H9 (cell line): ENCODE measurements at regions not wholly inside any gene's neighbourhood (a gene's known extent, or its start where the extent isn't known, plus 50 kb on each side); places are given as distances from the start of the nearest gene placed in this dataset.

Experiments
- DNase-seq: peaks from one replicate; pipeline ENCODE4 v3.0.0-alpha.2; 2017
- H2AFZ ChIP-seq: one replicate; pipeline ENCODE4 v1.6.1; 2013; ENCODE audit warnings: mild to moderate bottlenecking, low read length, control low read depth, moderate library complexity
- H2AK5ac ChIP-seq: 2 replicates; pipeline ENCODE4 v1.6.1; 2013; ENCODE audit warnings: low read length, control low read depth, mixed read lengths; ENCODE audit not compliant: insufficient read length
- H2BK120ac ChIP-seq: one replicate; pipeline ENCODE4 v1.6.1; 2013; ENCODE audit warnings: low read depth, mild to moderate bottlenecking, low read length, control low read depth, inconsistent platforms; ENCODE audit not compliant: poor library complexity, severe bottlenecking
- H2BK12ac ChIP-seq: 2 replicates; pipeline ENCODE4 v1.6.1; 2013; ENCODE audit warnings: low read length, control low read depth, mixed read lengths, low read depth; ENCODE audit not compliant: insufficient read length
- H2BK15ac ChIP-seq: 2 replicates; pipeline ENCODE4 v1.6.1; 2013; ENCODE audit warnings: low read depth, low read length, control low read depth
- H2BK20ac ChIP-seq: one replicate; pipeline ENCODE4 v1.6.1; 2013; ENCODE audit warnings: low read depth, mild to moderate bottlenecking, low read length, control low read depth, inconsistent platforms; ENCODE audit not compliant: poor library complexity, severe bottlenecking
- H2BK5ac ChIP-seq: 2 replicates; pipeline ENCODE4 v1.6.1; 2013; ENCODE audit warnings: low read length, control low read depth, mixed read lengths; ENCODE audit not compliant: insufficient read length
- H3K14ac ChIP-seq: 2 replicates; pipeline ENCODE4 v1.6.1; 2013; ENCODE audit warnings: low read length, control low read depth; ENCODE audit not compliant: insufficient read depth
- H3K18ac ChIP-seq: 2 replicates; pipeline ENCODE4 v1.6.1; 2013; ENCODE audit warnings: low read depth, mild to moderate bottlenecking, mixed read lengths, low read length, control low read depth; ENCODE audit not compliant: insufficient read length
- H3K23ac ChIP-seq: 2 replicates; pipeline ENCODE4 v1.6.1; 2013; ENCODE audit warnings: low read length, control low read depth, mixed read lengths, low read depth; ENCODE audit not compliant: insufficient read length
- H3K23me2 ChIP-seq: 2 replicates; pipeline ENCODE4 v1.6.1; 2013; ENCODE audit warnings: low read depth, mild to moderate bottlenecking, mixed read lengths, low read length, control low read depth; ENCODE audit not compliant: insufficient read length, poor library complexity, severe bottlenecking
- H3K27ac ChIP-seq: 2 replicates; pipeline ENCODE4 v1.5.1; 2013; ENCODE audit warnings: low read length, control low read depth, mixed read lengths, low read depth; ENCODE audit not compliant: insufficient read length
- H3K27me3 ChIP-seq: 2 replicates; pipeline ENCODE4 v1.6.1; 2013; ENCODE audit warnings: low read length, control low read depth, inconsistent platforms; ENCODE audit not compliant: insufficient read depth
- H3K4ac ChIP-seq: 2 replicates; pipeline ENCODE4 v1.6.1; 2013; ENCODE audit warnings: low read depth, mild to moderate bottlenecking, control low read depth, inconsistent platforms, low read length, moderate library complexity
- H3K4me1 ChIP-seq: 2 replicates; pipeline ENCODE4 v1.6.1; 2013; ENCODE audit warnings: low read length, control low read depth, inconsistent platforms; ENCODE audit not compliant: insufficient read depth
- H3K4me2 ChIP-seq: 2 replicates; pipeline ENCODE4 v1.6.1; 2013; ENCODE audit warnings: low read length, control low read depth, mixed read lengths; ENCODE audit not compliant: insufficient read length, insufficient read depth
- H3K56ac ChIP-seq: 2 replicates; pipeline ENCODE4 v1.6.1; 2013; ENCODE audit warnings: low read depth, mild to moderate bottlenecking, mixed read lengths, low read length, control low read depth; ENCODE audit not compliant: insufficient read length
- H3K79me1 ChIP-seq: 2 replicates; pipeline ENCODE4 v1.6.1; 2013; ENCODE audit warnings: low read depth, mild to moderate bottlenecking, moderate library complexity, low read length, control low read depth, inconsistent platforms; ENCODE audit not compliant: insufficient read depth, poor library complexity, severe bottlenecking
- H3K79me2 ChIP-seq: 2 replicates; pipeline ENCODE4 v1.6.1; 2013; ENCODE audit warnings: low read length, control low read depth, inconsistent platforms; ENCODE audit not compliant: insufficient read depth
- H3K9ac ChIP-seq: 2 replicates; pipeline ENCODE4 v1.6.1; 2013; ENCODE audit warnings: low read length, control low read depth, mixed read lengths; ENCODE audit not compliant: insufficient read length; ENCODE audit errors: extremely low read depth
- H3K9me3 ChIP-seq: one replicate; pipeline ENCODE4 v1.6.1; 2013; ENCODE audit warnings: low read depth, low read length, inconsistent platforms; ENCODE audit not compliant: control insufficient read depth
- H3T11ph ChIP-seq: one replicate; pipeline ENCODE4 v1.6.1; 2013; ENCODE audit warnings: mild to moderate bottlenecking, low read length, control low read depth, inconsistent platforms
- H4K20me1 ChIP-seq: one replicate; pipeline ENCODE4 v1.6.1; 2013; ENCODE audit not compliant: control insufficient read depth, insufficient read length, insufficient read depth
- H4K5ac ChIP-seq: 2 replicates; pipeline ENCODE4 v1.6.1; 2013; ENCODE audit warnings: low read depth, mild to moderate bottlenecking, mixed read lengths, low read length, control low read depth; ENCODE audit not compliant: insufficient read length
- H4K8ac ChIP-seq: replicated peaks from 2 replicates; pipeline ENCODE4 v1.6.1; 2013; ENCODE audit warnings: low read length, control low read depth, mixed read lengths, low read depth; ENCODE audit not compliant: insufficient read length
- H4K91ac ChIP-seq: 2 replicates; pipeline ENCODE4 v1.6.1; 2013; ENCODE audit warnings: low read depth, mild to moderate bottlenecking, moderate library complexity, mixed read lengths, low read length, control low read depth; ENCODE audit not compliant: insufficient read length
- H3K27ac Mint-ChIP-seq, 3 experiments: 2 replicates in 2 of 3; 3 replicates in 1 of 3; pipeline ENCODE4 v1.8.0; 2020 to 2021; ENCODE audit warnings: mixed read lengths in 3 of 3, mild to moderate bottlenecking in 1 of 3, moderate library complexity in 1 of 3
- H3K27me3 Mint-ChIP-seq: 2 replicates; pipeline ENCODE4 v1.8.0; 2021; ENCODE audit warnings: low read depth, mild to moderate bottlenecking, moderate library complexity, mixed read lengths
- H3K36me3 Mint-ChIP-seq, 3 experiments: 2 replicates in 2 of 3; 3 replicates in 1 of 3; pipeline ENCODE4 v1.8.0; 2020 to 2021; ENCODE audit warnings: low read depth in 3 of 3, mixed read lengths in 3 of 3; ENCODE audit not compliant: insufficient read depth in 1 of 3
- H3K4me1 Mint-ChIP-seq, 2 experiments: 2 replicates each; pipeline ENCODE4 v1.8.0; 2020; ENCODE audit warnings: mixed read lengths in 2 of 2
- H3K4me3 Mint-ChIP-seq, 2 experiments: 2 replicates in 1 of 2; 3 replicates in 1 of 2; pipeline ENCODE4 v1.8.0; 2020 to 2021; ENCODE audit warnings: mild to moderate bottlenecking in 2 of 2, mixed read lengths in 2 of 2, moderate library complexity in 1 of 2
- H3K9me3 Mint-ChIP-seq, 2 experiments: 2 replicates in 1 of 2; 3 replicates in 1 of 2; pipeline ENCODE4 v1.8.0; 2020; ENCODE audit warnings: mild to moderate bottlenecking in 2 of 2, mixed read lengths in 2 of 2, moderate library complexity in 1 of 2
- CTCF ChIP-seq: fragments of 200-600 bp; sonication (generic); conservative IDR thresholded peaks from 3 replicates; pipeline ENCODE4 v1.8.0; 2021; ENCODE audit warnings: antibody characterized with exemption, mild to moderate bottlenecking
- WGBS: extraction: QIAGEN DNeasy Blood & Tissue Kit; methylation state at CpG from one replicate; pipeline ENCODE4 v1.1.7; 2013; ENCODE audit warnings: missing lambda C conversion rate, low lambda C conversion rate, mixed read lengths; ENCODE audit not compliant: insufficient read length; ENCODE audit errors: extremely low coverage; 5-methylcytosine and 5-hydroxymethylcytosine counted together

- no peak for DNase-seq
- no CpG with 5 or more reads among the region's 2 CpGs for WGBS
- Histone ChIP-seq H2BK12ac (no peak overlapping the region), H3K18ac (no peak overlapping the region), H2BK120ac (no peak overlapping the region), H2AFZ (no peak overlapping the region), H3K4me2 (no peak overlapping the region), H3K4me1 (no peaks in the 10 kb centered on the region), H2BK15ac (no peak overlapping the region), H3K9me3 (no peaks in the 10 kb centered on the region), H3K79me1 (no peaks in the 10 kb centered on the region), H2BK20ac (no peak overlapping the region), H3K79me2 (no peaks in the 10 kb centered on the region), H2AK5ac (no peak overlapping the region), H3K14ac (no peak overlapping the region), H3T11ph (no peak overlapping the region), H4K5ac (no peak overlapping the region), H3K56ac (no peak overlapping the region), H3K23ac (no peak overlapping the region), H3K4ac (no peak overlapping the region), H2BK5ac (no peak overlapping the region), H4K8ac (no peak overlapping the region), H3K27ac (no peak overlapping the region), H3K9ac (no peak overlapping the region), H3K27me3 (no peaks in the 10 kb centered on the region), H4K91ac (no peak overlapping the region), H4K20me1 (no peaks in the 10 kb centered on the region), H3K23me2 (no peaks in the 10 kb centered on the region)
- Mint-ChIP-seq H3K27ac (no peak overlapping the region), H3K27me3 (no peaks in the 10 kb centered on the region), H3K9me3 (peaks cover 2 to 3% of the 10 kb centered on the region in 2 experiments; a peak in 3 of 5 replicates), H3K36me3 (peaks cover 0 to 6% (median 0%) of the 10 kb centered on the region in 3 experiments; a peak in 2 of 7 replicates), H3K4me1 (no peaks in the 10 kb centered on the region), H3K4me3 (no peak overlapping the region)
- no peak for TF ChIP-seq CTCF
These were observed 679.1 kb upstream of the SPRY2 start for GRCh38 chr13:81020010-81020409.
